Mononuclear cell (primary cell): ENCODE measurements at regions not wholly inside any gene's neighbourhood (a gene's known extent, or its start where the extent isn't known, plus 50 kb on each side); places are given as distances from the start of the nearest gene placed in this dataset.

ENCODE experiments used
- H3K27me3 ChIP-seq: 2 replicates; pipeline ENCODE4 v1.6.0; 2011; ENCODE audit warnings: low read length, control low read depth; ENCODE audit not compliant: insufficient read depth
- H3K4me1 ChIP-seq: 2 replicates; pipeline ENCODE4 v1.5.1; 2011; ENCODE audit warnings: mild to moderate bottlenecking, low read length, control low read depth; ENCODE audit not compliant: insufficient read depth
- H3K4me3 ChIP-seq: 2 replicates; pipeline ENCODE4 v1.5.1; 2011; ENCODE audit warnings: mild to moderate bottlenecking, low read length, moderate library complexity
- H3K9me3 ChIP-seq: 2 replicates; pipeline ENCODE4 v1.5.1; 2011; ENCODE audit warnings: low read depth, mild to moderate bottlenecking, control low read depth, low read length

DNA sequence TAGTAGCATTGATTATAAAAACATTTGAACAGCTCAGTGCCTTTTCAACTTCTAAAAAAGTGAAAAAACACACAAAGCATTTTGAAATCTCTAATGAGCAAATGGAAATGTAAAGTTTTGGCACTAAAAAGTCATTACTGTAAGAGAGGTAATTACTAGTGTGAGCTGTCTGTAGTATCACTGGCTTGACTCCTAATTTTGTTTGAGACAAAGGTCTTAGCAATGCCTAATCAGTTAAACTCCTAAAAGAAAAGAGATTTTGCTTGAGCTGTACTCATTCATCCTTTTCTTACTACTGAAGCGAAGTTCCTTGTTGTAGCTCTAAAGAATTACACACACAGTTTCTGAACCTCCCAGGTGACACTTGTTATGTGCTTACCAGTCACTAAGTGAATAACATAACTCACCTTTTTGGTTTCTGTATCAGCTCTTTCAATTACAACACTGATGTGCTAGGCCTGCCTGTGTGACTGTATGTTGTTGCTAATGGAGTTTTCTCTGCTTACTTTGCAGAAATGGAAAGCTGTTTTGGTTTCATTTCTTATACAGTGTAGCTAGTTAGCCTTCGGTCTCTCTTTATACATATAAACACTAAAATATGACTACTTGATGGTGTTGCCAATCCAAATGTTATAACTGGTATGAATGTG lies 924.4 kb upstream of the TENM4 start:
- Histone ChIP-seq H3K9me3 (no peaks in the 10 kb centered on the region), H3K4me3 (no peak overlapping the region), H3K27me3 (no peaks in the 10 kb centered on the region), H3K4me1 (no peaks in the 10 kb centered on the region)

DNA sequence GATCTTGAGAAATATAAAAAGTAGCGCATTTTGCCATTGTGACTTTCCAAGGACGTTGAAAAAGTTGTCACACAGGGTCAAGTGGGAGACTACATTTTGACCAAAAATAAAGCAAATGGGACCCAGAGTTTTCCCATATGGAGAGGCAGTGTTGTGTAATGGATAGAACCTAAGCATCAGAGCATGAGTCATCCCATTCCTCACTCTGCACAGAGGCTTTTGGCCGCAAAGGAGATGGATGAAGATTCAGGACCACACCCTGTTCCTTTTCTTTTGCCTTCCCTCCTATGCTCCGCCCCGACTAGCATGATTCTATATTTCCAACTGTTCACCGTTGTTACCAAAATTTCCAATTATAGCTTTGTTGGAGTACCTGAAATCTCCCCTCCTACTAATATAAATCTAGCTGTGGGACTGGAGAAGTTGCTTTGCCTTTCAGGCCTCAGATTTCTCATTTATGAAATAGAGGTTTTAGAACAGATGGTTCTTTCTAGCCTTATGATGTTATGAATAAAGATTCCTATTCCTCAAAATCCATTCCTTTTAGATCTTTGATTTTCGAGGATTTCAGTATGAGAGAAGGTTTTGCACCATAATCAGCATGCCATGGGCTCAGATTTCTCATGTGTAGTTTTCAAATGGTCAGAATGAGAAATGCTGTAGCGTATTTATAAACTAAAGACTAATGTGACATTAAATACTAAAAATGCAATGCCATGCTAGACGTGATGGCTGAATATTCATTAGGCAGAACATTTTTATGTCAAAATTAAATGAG lies 921.9 kb upstream of the TENM4 start:
- Histone ChIP-seq H3K27me3 (no peaks in the 10 kb centered on the region), H3K4me1 (no peaks in the 10 kb centered on the region), H3K4me3 (no peak overlapping the region), H3K9me3 (no peaks in the 10 kb centered on the region)

DNA sequence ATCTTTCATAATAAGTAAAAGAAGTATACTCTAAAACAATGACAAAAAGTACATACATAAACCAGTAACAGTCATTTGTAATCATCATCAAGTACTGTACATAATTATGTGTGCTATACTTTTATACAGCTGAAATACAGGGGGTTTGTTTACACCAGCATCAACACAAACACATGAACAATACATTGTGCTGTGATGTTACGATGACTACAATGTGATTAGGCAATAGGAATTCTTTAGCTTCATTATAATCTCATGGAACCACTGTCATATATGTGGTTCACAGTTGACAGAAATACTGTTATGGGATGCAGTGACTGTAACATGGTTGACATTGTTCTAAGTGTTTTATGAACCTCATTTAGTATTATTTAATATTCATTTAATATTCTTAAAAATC lies 914.4 kb upstream of the TENM4 start:
- H3K4me1 ChIP-seq: no peaks in the 10 kb centered on the region
- no peak overlapping the region for H3K4me3 ChIP-seq
- no peaks in the 10 kb centered on the region for H3K27me3 ChIP-seq
- H3K9me3 ChIP-seq: no peaks in the 10 kb centered on the region

DNA sequence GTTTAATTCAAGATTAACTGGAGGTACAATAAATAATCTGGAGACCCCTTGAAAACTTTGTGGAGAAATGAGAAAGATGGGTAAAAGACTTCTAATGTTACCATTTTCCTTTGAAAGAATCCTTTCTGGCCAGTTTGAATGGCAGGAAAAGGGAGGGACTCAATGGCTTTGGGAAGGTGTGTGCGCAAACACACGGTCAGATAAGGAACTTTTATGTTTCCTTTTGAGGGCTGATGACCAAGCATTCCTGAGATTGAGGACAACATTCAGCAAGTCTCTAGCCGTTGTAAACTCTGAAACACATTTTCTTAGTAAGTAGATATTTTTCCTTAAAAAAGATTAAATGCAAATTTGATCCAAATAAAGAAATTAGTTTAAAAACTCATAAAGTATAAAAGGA lies 909.7 kb upstream of the TENM4 start:
- Histone ChIP-seq H3K4me3 (no peak overlapping the region), H3K27me3 (no peaks in the 10 kb centered on the region), H3K4me1 (no peaks in the 10 kb centered on the region), H3K9me3 (no peaks in the 10 kb centered on the region)

DNA sequence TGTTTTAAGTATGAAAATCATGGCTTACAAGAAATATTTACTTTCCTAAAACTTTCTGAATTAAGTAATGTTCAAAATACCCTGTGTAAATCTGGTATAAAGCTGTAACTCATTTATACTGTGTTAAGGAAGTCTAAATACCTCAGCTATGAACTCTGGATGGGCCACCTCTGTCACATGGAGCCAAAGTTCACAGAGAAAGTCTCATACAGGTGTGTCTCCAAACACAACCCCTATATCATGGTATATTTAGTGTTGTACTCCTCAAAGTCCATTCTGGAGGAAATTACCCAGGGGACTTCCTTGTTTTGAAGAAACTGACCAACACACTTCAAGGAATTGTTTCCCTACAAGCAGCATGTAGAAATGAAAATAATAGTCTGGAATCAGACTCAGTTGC lies 909.2 kb upstream of the TENM4 start:
- Histone ChIP-seq H3K4me3 (no peak overlapping the region), H3K27me3 (no peaks in the 10 kb centered on the region), H3K4me1 (no peaks in the 10 kb centered on the region), H3K9me3 (no peaks in the 10 kb centered on the region)

DNA sequence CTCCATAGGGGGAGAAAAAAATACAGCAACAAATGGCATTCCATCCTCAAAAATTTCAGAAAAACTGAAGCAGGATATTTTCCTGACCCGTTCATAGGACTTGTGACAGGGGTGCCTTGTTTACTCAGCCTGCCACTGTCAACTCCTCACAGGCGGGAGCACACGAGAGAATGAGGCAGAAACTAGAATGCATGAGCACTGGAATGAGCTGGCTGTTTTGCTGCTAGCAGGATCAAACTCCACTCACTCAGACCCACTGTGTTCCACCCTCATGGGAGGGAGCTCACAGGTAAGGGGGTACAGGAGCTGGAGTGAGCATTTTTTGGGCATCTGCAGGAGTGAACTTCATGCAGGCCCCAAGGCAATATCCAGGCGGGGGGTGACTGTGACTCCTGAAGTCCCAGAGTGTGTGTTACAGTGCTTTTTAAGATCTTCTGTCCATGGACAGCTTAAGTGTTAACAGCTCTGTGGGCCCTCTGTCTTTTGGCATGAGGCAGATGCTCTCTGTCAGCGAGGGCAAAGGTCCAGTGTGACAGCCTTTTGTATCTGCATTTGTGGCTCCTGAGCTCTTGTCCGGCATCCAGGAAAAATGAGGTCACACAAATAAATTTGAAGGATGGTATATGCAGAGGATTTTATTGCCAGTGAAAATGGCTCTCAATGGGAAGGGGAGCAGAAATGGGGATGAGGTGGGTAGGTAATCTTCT lies 905.7 kb upstream of the TENM4 start:
- Histone ChIP-seq H3K27me3 (no peaks in the 10 kb centered on the region), H3K4me3 (no peak overlapping the region), H3K9me3 (no peaks in the 10 kb centered on the region), H3K4me1 (no peaks in the 10 kb centered on the region)

DNA sequence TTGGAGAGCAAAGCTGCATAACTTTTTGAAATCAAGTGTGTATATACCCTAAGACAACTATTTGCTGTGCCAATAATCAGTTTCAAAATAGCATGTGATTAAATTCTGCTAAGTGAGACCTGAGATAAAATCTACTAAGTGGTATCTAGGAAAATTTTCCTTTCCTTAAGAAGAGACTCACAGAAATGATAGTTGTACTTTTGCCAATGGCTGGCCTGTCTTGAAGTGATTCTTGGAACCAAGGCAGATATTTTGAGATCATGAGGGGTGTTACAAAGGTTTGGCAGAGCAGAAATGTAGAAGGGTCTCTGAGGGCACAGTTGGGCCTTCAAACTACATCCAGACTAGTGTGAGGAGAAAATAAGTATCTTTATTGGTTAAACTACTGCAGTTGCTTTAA lies 902.6 kb upstream of the TENM4 start:
- Histone ChIP-seq H3K4me3 (no peak overlapping the region), H3K9me3 (no peaks in the 10 kb centered on the region), H3K27me3 (no peaks in the 10 kb centered on the region)

DNA sequence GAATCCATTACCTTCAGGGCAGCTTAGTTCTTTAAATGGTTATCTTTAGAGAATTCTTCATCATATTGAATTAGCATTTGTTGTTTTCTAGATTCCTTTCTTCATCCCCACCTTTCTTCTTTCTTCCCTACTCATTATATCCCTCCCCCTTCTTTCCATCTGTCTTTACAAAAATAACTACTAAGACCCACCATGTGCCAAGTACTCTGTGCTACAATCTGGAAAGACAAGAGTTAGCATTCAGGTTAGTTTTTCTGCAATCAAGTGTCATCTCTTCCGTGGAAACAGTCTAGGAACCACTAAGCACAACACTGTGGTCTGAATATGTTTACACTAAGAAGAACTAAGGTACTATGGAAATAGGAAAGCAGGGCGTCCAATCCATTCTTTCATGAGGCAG lies 897.4 kb upstream of the TENM4 start:
- H3K9me3 ChIP-seq: no peaks in the 10 kb centered on the region
- no peak overlapping the region for H3K4me3 ChIP-seq
- H3K27me3 ChIP-seq: no peaks in the 10 kb centered on the region
- no peaks in the 10 kb centered on the region for H3K4me1 ChIP-seq

More for the DNA sequence above, 902.6 kb upstream of the TENM4 start:
- H3K4me1 ChIP-seq: no peaks in the 10 kb centered on the region

DNA sequence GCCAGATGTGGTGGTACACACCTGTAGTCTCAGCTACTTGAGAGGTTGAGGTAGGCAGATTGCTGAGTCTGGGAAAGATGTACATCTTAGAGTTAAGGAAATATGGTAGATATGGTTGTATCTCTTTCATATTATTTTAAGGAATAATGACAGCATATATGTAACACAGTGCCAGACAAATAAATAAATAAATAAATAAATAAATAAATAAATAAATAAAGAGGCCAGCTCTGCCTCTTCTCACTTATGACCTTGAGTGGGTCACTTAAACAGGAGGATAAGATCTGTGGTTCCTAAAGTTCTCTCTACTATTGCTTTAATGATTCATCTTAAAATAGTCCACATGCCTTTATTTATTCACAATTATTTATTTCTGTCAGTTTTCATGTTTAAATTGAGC lies 890.9 kb upstream of the TENM4 start:
- Histone ChIP-seq H3K4me3 (no peak overlapping the region), H3K4me1 (no peaks in the 10 kb centered on the region), H3K9me3 (no peaks in the 10 kb centered on the region), H3K27me3 (no peaks in the 10 kb centered on the region)

DNA sequence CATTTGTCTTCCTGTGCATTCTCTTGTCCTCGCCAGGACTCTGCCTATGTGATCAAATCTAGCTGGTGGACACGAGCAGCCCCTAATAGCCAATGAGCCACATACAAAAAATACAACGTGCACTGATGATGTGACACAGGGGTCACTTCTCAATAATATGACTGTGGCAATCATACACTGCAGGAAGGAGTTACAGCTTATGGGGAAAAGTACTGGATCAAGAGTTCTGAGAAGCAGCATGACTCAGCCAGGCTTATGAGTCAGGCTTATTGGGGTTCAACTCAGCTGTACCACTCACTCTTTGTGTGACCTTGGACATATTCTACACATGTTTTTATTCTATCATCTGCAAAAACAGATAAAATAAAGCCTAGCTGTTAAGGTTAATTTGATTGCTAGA lies 889.4 kb upstream of the TENM4 start:
- H3K4me1 ChIP-seq: no peaks in the 10 kb centered on the region
- H3K9me3 ChIP-seq: no peaks in the 10 kb centered on the region

DNA sequence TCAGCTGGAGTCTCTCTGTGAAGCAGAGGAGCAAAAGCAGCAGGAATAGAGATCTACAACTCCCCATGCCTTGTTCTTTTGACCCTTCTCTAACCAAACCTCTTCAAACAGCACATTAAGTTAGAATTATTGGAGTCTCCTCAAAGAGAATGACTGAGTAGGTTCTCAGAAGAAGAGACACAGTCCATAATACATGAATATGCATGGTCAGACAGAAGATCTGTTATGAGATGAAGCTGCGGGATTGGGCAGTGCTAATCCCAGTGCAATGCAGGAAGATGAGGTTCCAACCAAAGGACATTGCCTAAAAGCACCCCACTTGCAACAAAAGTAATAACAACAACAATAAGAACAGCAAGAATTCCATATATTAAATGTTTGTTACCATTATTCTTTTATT lies 887.9 kb upstream of the TENM4 start:
- H3K9me3 ChIP-seq: no peaks in the 10 kb centered on the region
- H3K4me3 ChIP-seq: no peak overlapping the region
- H3K4me1 ChIP-seq: no peaks in the 10 kb centered on the region
- no peaks in the 10 kb centered on the region for H3K27me3 ChIP-seq

More for the DNA sequence above, 889.4 kb upstream of the TENM4 start:
- Histone ChIP-seq H3K4me3 (no peak overlapping the region), H3K27me3 (no peaks in the 10 kb centered on the region)

DNA sequence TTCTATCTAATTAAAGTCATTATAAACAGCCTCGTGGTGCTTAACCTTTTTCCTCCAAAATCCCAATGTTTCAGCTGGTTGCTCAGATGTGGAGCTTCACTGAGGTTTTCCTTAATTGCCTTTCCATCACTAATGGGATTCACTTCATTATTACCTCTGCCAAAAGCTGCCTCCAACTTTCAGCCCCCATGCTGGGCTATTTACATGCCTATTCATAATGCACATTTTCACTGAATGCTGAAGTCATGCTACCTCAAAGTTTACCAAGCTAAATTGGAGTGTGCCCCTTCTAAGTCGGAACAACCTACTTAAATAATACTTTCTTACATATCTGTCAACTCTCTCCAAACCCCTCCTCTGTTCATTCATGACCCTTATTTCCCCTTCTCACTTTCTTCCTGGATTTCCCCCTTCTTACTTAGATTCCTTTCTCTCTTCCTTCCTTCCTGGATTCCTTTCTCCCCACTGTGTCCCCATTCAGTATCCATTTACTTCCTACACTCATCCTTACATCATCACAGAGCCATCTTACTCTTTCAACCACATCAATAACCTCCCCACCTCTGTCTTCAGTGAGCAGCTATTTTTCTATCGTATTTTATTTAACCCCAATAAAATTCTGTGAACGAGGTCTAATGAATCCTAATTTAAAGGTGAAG lies 887.3 kb upstream of the TENM4 start:
- H3K4me1 ChIP-seq: no peaks in the 10 kb centered on the region
- H3K9me3 ChIP-seq: no peaks in the 10 kb centered on the region
- H3K27me3 ChIP-seq: no peaks in the 10 kb centered on the region
- no peak overlapping the region for H3K4me3 ChIP-seq

DNA sequence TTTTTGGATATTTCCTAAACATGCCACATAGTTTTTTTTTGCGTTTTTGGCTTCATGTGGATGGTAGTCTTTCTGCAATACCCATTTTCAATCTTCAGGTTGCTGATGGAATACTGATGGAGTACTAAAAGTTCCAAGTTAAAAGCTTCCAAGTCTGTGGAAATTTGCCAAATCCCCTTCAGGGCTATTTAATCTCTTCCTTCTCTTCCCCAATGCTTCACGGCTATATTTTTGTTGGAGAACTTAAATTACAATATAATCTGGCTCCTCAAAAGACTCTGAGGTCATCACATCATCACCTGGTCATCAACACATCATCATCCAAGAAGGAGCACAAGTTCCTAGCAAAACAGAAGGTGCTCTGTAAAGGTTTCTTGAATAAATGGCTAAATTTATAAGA lies 881.0 kb upstream of the TENM4 start:
- Histone ChIP-seq H3K4me1 (no peaks in the 10 kb centered on the region), H3K4me3 (no peak overlapping the region), H3K9me3 (no peaks in the 10 kb centered on the region), H3K27me3 (no peaks in the 10 kb centered on the region)

DNA sequence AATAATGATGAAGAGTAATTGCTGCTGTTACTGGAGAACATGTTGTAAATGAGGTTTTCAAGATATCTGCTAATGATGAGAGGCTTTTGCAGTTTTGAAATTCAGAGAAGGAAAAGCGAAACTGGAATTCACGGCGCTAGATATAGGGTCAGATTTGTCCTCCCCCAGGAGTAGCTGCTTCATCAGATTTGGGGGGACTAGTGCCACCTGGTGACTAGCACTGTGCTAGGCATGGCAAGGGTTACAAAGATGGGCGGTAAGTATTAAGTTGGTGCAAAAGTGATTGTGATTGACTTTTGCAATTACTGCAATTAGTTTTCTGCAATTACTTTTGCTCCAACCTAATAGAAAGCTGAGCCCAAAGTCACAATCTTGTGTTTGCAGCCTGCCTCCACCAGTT lies 879.9 kb upstream of the TENM4 start:
- no peaks in the 10 kb centered on the region for H3K27me3 ChIP-seq
- H3K4me1 ChIP-seq: no peaks in the 10 kb centered on the region
- no peak overlapping the region for H3K4me3 ChIP-seq
- H3K9me3 ChIP-seq: no peaks in the 10 kb centered on the region

DNA sequence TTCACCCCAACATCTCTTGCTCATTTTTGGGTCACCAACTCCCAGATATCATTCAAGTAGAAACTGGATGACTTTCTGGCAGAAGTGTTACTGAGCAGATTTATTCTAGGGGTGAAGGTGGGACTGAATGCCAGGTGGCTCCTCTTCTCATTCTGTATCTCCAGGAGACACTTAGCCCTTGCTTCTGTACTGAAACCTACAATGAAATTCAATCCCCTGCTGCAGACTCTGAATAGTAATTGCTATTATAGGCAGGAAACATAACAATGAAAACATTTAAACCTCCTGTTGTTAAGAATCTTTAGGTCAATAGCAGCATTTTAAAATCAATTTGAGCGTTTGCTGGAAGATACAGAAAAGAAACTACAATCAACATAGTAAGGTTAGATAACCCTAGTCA lies 879.4 kb upstream of the TENM4 start:
- Histone ChIP-seq H3K4me3 (no peak overlapping the region), H3K27me3 (no peaks in the 10 kb centered on the region), H3K4me1 (no peaks in the 10 kb centered on the region), H3K9me3 (no peaks in the 10 kb centered on the region)
